DND-41 (cell line): ENCODE measurements at regions not wholly inside any gene's neighbourhood (a gene's known extent, or its start where the extent isn't known, plus 50 kb on each side); places are given as distances from the start of the nearest gene placed in this dataset.

Experiments used
- EZH2 ChIP-seq: IDR thresholded peaks from 3 replicates; pipeline ENCODE4 v1.6.1; 2012; ENCODE audit warnings: borderline replicate concordance, low read depth, mild to moderate bottlenecking, moderate library complexity, low read length, inconsistent platforms; ENCODE audit not compliant: severe bottlenecking
- TF ChIP-seq, protein P1 (sequence below): IDR thresholded peaks from 2 replicates; pipeline ENCODE4 v1.5.1; 2012; ENCODE audit warnings: borderline replicate concordance, low read length, moderate library complexity, mild to moderate bottlenecking; ENCODE audit not compliant: poor library complexity, severe bottlenecking; ENCODE audit errors: extremely low read depth

DNA sequence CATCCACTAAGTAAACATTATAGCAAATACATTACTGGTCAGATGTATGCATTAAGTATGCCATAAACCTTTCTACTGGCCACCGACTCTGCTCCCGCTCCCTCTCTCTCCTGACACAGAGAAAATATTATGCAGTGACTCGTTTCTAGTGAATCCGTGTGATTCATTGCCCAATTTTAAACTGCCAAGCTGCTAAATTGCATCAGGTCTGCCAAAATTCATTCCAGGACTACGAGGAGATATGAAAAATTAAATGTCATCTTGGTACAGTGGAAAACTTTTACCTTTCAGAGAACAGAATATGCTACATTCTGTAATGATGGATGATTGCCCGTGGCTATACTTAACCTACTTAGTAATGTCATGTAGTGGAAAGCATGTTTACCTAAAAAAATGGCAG, 368.8 kb upstream of the TSHZ3 start:
- TF ChIP-seq, protein P1, sequence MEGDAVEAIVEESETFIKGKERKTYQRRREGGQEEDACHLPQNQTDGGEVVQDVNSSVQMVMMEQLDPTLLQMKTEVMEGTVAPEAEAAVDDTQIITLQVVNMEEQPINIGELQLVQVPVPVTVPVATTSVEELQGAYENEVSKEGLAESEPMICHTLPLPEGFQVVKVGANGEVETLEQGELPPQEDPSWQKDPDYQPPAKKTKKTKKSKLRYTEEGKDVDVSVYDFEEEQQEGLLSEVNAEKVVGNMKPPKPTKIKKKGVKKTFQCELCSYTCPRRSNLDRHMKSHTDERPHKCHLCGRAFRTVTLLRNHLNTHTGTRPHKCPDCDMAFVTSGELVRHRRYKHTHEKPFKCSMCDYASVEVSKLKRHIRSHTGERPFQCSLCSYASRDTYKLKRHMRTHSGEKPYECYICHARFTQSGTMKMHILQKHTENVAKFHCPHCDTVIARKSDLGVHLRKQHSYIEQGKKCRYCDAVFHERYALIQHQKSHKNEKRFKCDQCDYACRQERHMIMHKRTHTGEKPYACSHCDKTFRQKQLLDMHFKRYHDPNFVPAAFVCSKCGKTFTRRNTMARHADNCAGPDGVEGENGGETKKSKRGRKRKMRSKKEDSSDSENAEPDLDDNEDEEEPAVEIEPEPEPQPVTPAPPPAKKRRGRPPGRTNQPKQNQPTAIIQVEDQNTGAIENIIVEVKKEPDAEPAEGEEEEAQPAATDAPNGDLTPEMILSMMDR: no peak
- no peak for TF ChIP-seq EZH2
